Upper lobe of right lung (tissue), 1 donor: ENCODE measurements at regions not wholly inside any gene's neighbourhood (a gene's known extent, or its start where the extent isn't known, plus 50 kb on each side); places are given as distances from the start of the nearest gene placed in this dataset.

Experiments used
- ATAC-seq: fragments of 200-7000 bp; cut with Tn5 transposase; one replicate; pipeline ENCODE4 v1.9.1; 2020; ENCODE audit warnings: mild to moderate bottlenecking, moderate library complexity
- DNase-seq: peaks from one replicate; pipeline ENCODE4 v3.0.0-alpha.2; 2020
- H3K27ac ChIP-seq: fragments of 200-600 bp; one replicate; pipeline ENCODE4 v1.8.0; 2022
- H3K27me3 ChIP-seq: fragments of 200-600 bp; one replicate; pipeline ENCODE4 v1.8.0; 2022; ENCODE audit warnings: mild to moderate bottlenecking
- H3K36me3 ChIP-seq: fragments of 200-600 bp; one replicate; pipeline ENCODE4 v1.8.0; 2022
- H3K4me1 ChIP-seq: fragments of 200-600 bp; one replicate; pipeline ENCODE4 v1.8.0; 2022
- H3K4me3 ChIP-seq: fragments of 200-600 bp; one replicate; pipeline ENCODE4 v1.8.0; 2022; ENCODE audit warnings: mild to moderate bottlenecking
- H3K9me3 ChIP-seq: fragments of 200-600 bp; one replicate; pipeline ENCODE4 v1.8.0; 2022
- intact Hi-C: fragments of 100-400 bp; cut with DNase I; formaldehyde crosslinking; loops from one replicate; pipeline ENCODE4 v1.11.0; 2022
- TF ChIP-seq, protein P1 (sequence below): fragments of 200-600 bp; IDR thresholded peaks from one replicate; pipeline ENCODE4 v1.8.0; 2022; ENCODE audit warnings: antibody characterized with exemption
- donor health status: DM: no; HTN: yes; CAD: no; lungs with severe emphysema.

GRCh38 chr17:31593806-31594205 lies 202.3 kb downstream of the RAB11FIP4 start:
- DNase-seq, result no peak
- no peaks in the 10 kb centered on the region for H3K27me3 ChIP-seq
- TF ChIP-seq, protein P1, sequence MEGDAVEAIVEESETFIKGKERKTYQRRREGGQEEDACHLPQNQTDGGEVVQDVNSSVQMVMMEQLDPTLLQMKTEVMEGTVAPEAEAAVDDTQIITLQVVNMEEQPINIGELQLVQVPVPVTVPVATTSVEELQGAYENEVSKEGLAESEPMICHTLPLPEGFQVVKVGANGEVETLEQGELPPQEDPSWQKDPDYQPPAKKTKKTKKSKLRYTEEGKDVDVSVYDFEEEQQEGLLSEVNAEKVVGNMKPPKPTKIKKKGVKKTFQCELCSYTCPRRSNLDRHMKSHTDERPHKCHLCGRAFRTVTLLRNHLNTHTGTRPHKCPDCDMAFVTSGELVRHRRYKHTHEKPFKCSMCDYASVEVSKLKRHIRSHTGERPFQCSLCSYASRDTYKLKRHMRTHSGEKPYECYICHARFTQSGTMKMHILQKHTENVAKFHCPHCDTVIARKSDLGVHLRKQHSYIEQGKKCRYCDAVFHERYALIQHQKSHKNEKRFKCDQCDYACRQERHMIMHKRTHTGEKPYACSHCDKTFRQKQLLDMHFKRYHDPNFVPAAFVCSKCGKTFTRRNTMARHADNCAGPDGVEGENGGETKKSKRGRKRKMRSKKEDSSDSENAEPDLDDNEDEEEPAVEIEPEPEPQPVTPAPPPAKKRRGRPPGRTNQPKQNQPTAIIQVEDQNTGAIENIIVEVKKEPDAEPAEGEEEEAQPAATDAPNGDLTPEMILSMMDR, result no peak
- intact Hi-C loops, result no loop called here
- no peak for ATAC-seq
- H3K4me3 ChIP-seq, result no peak overlapping the region
- no peak overlapping the region for H3K27ac ChIP-seq
- H3K4me1 ChIP-seq, result peaks cover 8% of the 10 kb centered on the region
- H3K36me3 ChIP-seq, result no peaks in the 10 kb centered on the region
- H3K9me3 ChIP-seq, result no peaks in the 10 kb centered on the region

GRCh38 chr17:31591924-31592323 lies 200.4 kb downstream of the RAB11FIP4 start:
- H3K36me3 ChIP-seq, result no peaks in the 10 kb centered on the region
- DNase-seq (no peak), ATAC-seq (no peak)
- H3K27me3 ChIP-seq, result no peaks in the 10 kb centered on the region
- intact Hi-C loops, result no loop called here
- TF ChIP-seq, protein P1, result no peak
- H3K4me3 ChIP-seq, result no peak overlapping the region
- H3K27ac ChIP-seq, result no peak overlapping the region
- H3K9me3 ChIP-seq, result no peaks in the 10 kb centered on the region
- peaks cover 8% of the 10 kb centered on the region for H3K4me1 ChIP-seq

GRCh38 chr17:31588512-31588911 lies 197.0 kb downstream of the RAB11FIP4 start:
- DNase-seq (no peak), ATAC-seq (no peak)
- Histone ChIP-seq H3K4me1 (no peaks in the 10 kb centered on the region), H3K36me3 (no peaks in the 10 kb centered on the region), H3K9me3 (no peaks in the 10 kb centered on the region), H3K27ac (no peak overlapping the region), H3K27me3 (no peaks in the 10 kb centered on the region), H3K4me3 (no peak overlapping the region)
- intact Hi-C loops, result no loop called here
- TF ChIP-seq, protein P1, result no peak

GRCh38 chr17:31588034-31588433 lies 196.6 kb downstream of the RAB11FIP4 start:
- no peak for DNase-seq
- no peak overlapping the region for H3K27ac ChIP-seq
- H3K27me3 ChIP-seq, result no peaks in the 10 kb centered on the region
- no peaks in the 10 kb centered on the region for H3K9me3 ChIP-seq
- intact Hi-C loops, result no loop called here
- no peak overlapping the region for H3K4me3 ChIP-seq
- H3K4me1 ChIP-seq, result no peaks in the 10 kb centered on the region
- no peak for ATAC-seq
- TF ChIP-seq, protein P1, result no peak
- H3K36me3 ChIP-seq, result no peaks in the 10 kb centered on the region
